Muscle of leg (tissue), 3 donors: ENCODE measurements at regions not wholly inside any gene's neighbourhood (a gene's known extent, or its start where the extent isn't known, plus 50 kb on each side); places are given as distances from the start of the nearest gene placed in this dataset.

ENCODE experiments used
- DNase-seq: peaks from one replicate; pipeline ENCODE4 v3.0.0; 2013
- H3K27ac ChIP-seq: one replicate; pipeline ENCODE4 v1.5.1; 2013; ENCODE audit warnings: mild to moderate bottlenecking, low read length, control low read depth
- H3K27me3 ChIP-seq: one replicate; pipeline ENCODE4 v1.6.1; 2013; ENCODE audit warnings: low read length; ENCODE audit not compliant: control insufficient read depth, insufficient read depth
- H3K36me3 ChIP-seq: one replicate; pipeline ENCODE4 v1.6.1; 2013; ENCODE audit warnings: low read length; ENCODE audit not compliant: control insufficient read depth, insufficient read depth
- H3K4me1 ChIP-seq: one replicate; pipeline ENCODE4 v1.6.1; 2013; ENCODE audit warnings: low read length; ENCODE audit not compliant: control insufficient read depth, insufficient read depth
- H3K4me3 ChIP-seq: one replicate; pipeline ENCODE4 v1.5.1; 2013; ENCODE audit warnings: low read length, control low read depth
- H3K9me3 ChIP-seq: replicated peaks from 2 replicates; pipeline ENCODE4 v1.6.1; 2013; ENCODE audit warnings: low read depth, low read length; ENCODE audit not compliant: control insufficient read depth
- WGBS: methylation state at CpG from one replicate; pipeline ENCODE4 v1.1.5; 2013; ENCODE audit warnings: missing lambda C conversion rate; ENCODE audit not compliant: insufficient coverage; 5-methylcytosine and 5-hydroxymethylcytosine counted together

GRCh38 chr4:11898796-11899195 lies 470.1 kb upstream of the HS3ST1 start:
- WGBS = 92% methylated on average over 1 of the region's 1 CpG
- H3K4me3 ChIP-seq = no peak overlapping the region
- no peaks in the 10 kb centered on the region for H3K4me1 ChIP-seq
- H3K9me3 ChIP-seq = peaks cover 6% of the 10 kb centered on the region
- no peaks in the 10 kb centered on the region for H3K36me3 ChIP-seq
- no peak overlapping the region for H3K27ac ChIP-seq
- no peaks in the 10 kb centered on the region for H3K27me3 ChIP-seq
- DNase-seq = no peak

- no CpG with 5 or more reads among the region's 1 CpG for WGBS
- no peaks in the 10 kb centered on the region for H3K4me1 ChIP-seq
- no peak for DNase-seq
Observed at GRCh38 chr4:11895766-11896165, 467.1 kb upstream of the HS3ST1 start.

GRCh38 chr4:11894977-11895376 lies 466.3 kb upstream of the HS3ST1 start:
- Histone ChIP-seq H3K9me3 (peaks cover 6% of the 10 kb centered on the region), H3K27ac (no peak overlapping the region), H3K36me3 (no peaks in the 10 kb centered on the region), H3K4me1 (no peaks in the 10 kb centered on the region), H3K27me3 (no peaks in the 10 kb centered on the region), H3K4me3 (no peak overlapping the region)
- no peak for DNase-seq
- no CpG with 5 or more reads among the region's 2 CpGs for WGBS

More at GRCh38 chr4:11895766-11896165, 467.1 kb upstream of the HS3ST1 start:
- Histone ChIP-seq H3K9me3 (peaks cover 6% of the 10 kb centered on the region), H3K27me3 (no peaks in the 10 kb centered on the region), H3K4me3 (no peak overlapping the region), H3K36me3 (no peaks in the 10 kb centered on the region), H3K27ac (no peak overlapping the region)

- peaks cover 6% of the 10 kb centered on the region for H3K9me3 ChIP-seq
- no peaks in the 10 kb centered on the region for H3K4me1 ChIP-seq
- no peak overlapping the region for H3K4me3 ChIP-seq
- H3K36me3 ChIP-seq = no peaks in the 10 kb centered on the region
- no peaks in the 10 kb centered on the region for H3K27me3 ChIP-seq
- no peak for DNase-seq
- H3K27ac ChIP-seq = no peak overlapping the region
- 80% methylated on average over 1 of the region's 3 CpGs for WGBS
Observed at GRCh38 chr4:11894221-11894620, 465.5 kb upstream of the HS3ST1 start.

- WGBS = no CpG with 5 or more reads among the region's 2 CpGs
- no peak for DNase-seq
- H3K4me1 ChIP-seq = no peaks in the 10 kb centered on the region
- H3K27ac ChIP-seq = no peak overlapping the region
- H3K27me3 ChIP-seq = no peaks in the 10 kb centered on the region
- no peaks in the 10 kb centered on the region for H3K36me3 ChIP-seq
- H3K9me3 ChIP-seq = no peaks in the 10 kb centered on the region
- no peak overlapping the region for H3K4me3 ChIP-seq
Observed at GRCh38 chr4:11889099-11889498, 460.4 kb upstream of the HS3ST1 start.

DNA sequence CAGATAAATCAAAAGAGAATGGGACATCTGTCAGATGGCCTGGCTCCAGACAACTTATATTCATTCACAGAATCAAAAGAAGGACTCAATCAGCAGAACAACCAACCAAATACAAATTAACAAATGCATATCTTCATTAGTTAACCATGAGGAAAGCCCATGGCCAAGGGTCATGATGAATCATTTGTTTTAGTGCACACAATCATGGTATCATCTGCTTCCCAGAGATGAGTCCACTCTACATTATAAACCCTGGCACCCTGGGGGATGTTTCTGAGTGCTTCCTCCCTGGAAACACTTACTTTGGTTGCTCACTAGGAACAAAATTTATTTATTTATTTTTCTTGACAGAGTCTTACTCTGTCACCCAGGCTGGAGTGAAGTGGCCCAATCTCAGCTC lies 453.3 kb upstream of the HS3ST1 start:
- H3K36me3 ChIP-seq = no peaks in the 10 kb centered on the region
- H3K27ac ChIP-seq = no peak overlapping the region

GRCh38 chr4:11881364-11881763 lies 452.7 kb upstream of the HS3ST1 start:
- DNase-seq = no peak
- H3K4me3 ChIP-seq = no peak overlapping the region
- H3K27me3 ChIP-seq = no peaks in the 10 kb centered on the region
- no peaks in the 10 kb centered on the region for H3K4me1 ChIP-seq
- no peaks in the 10 kb centered on the region for H3K36me3 ChIP-seq
- H3K9me3 ChIP-seq = peaks cover 6% of the 10 kb centered on the region
- no peak overlapping the region for H3K27ac ChIP-seq

More for the DNA sequence above, 453.3 kb upstream of the HS3ST1 start:
- no peak overlapping the region for H3K4me3 ChIP-seq
- peaks cover 3% of the 10 kb centered on the region for H3K9me3 ChIP-seq
- DNase-seq = no peak
- no peaks in the 10 kb centered on the region for H3K4me1 ChIP-seq
- no peaks in the 10 kb centered on the region for H3K27me3 ChIP-seq

DNA sequence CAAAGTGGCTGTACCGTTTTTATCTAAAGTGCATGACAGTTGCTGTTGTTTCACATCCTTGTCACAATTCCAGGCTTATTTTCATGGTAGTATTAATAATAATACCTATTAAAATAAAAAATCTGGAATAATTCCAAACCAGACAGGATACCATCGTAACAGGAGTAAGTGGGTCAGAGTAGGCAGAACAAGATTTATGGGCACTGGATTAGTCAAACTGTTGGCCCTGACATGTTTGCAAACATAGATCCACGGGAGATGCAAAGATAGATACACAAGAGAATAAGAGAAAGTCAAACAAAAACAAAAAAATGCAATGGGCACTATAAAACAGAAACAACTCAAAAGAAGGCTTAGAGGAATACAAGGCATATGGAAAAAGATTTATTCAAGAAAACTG lies 449.5 kb upstream of the HS3ST1 start:
- no peaks in the 10 kb centered on the region for H3K4me1 ChIP-seq
- no peak for DNase-seq
- no peak overlapping the region for H3K4me3 ChIP-seq
- no CpG with 5 or more reads among the region's 3 CpGs for WGBS
- H3K27me3 ChIP-seq = no peaks in the 10 kb centered on the region
- H3K27ac ChIP-seq = no peak overlapping the region
- peaks cover 8% of the 10 kb centered on the region for H3K9me3 ChIP-seq
- no peaks in the 10 kb centered on the region for H3K36me3 ChIP-seq

GRCh38 chr4:11876104-11876503 lies 447.4 kb upstream of the HS3ST1 start:
- DNase-seq = no peak
- H3K4me3 ChIP-seq = no peak overlapping the region
- H3K9me3 ChIP-seq = peaks cover 8% of the 10 kb centered on the region
- H3K36me3 ChIP-seq = no peaks in the 10 kb centered on the region
- no peak overlapping the region for H3K27ac ChIP-seq
- H3K4me1 ChIP-seq = no peaks in the 10 kb centered on the region
- H3K27me3 ChIP-seq = no peaks in the 10 kb centered on the region

GRCh38 chr4:11869191-11869870 lies 440.6 kb upstream of the HS3ST1 start:
- Histone ChIP-seq H3K27ac (no peak overlapping the region), H3K4me3 (no peak overlapping the region), H3K4me1 (no peaks in the 10 kb centered on the region), H3K27me3 (no peaks in the 10 kb centered on the region), H3K9me3 (no peaks in the 10 kb centered on the region), H3K36me3 (no peaks in the 10 kb centered on the region)
- peak; percentile 10 for DNase-seq
- 45% methylated on average over 2 of the region's 6 CpGs for WGBS

DNA sequence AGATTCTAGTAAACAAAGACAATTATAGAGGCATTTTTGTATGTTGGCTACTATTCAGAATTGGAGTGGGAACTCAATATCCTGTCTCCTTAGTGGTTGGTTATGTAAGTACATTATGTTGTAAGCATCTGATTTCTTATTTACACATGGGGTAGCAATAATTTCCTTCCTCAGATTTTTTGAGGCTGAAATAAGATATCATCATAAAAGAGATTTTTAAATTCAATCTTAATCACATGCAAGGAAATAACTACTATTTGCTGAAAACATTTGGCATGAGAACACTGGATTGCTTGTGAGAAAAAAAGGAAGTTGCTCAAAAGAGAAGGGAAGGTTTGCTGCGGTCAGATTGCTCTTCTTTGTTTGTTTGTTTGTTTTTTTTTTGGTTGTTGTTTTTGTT lies 437.7 kb upstream of the HS3ST1 start:
- Histone ChIP-seq H3K36me3 (no peaks in the 10 kb centered on the region), H3K9me3 (no peaks in the 10 kb centered on the region), H3K27me3 (no peaks in the 10 kb centered on the region), H3K27ac (no peak overlapping the region), H3K4me3 (no peak overlapping the region), H3K4me1 (no peaks in the 10 kb centered on the region)
- WGBS = no CpG with 5 or more reads among the region's 1 CpG
- no peak for DNase-seq
